VCaP (cell line): ENCODE measurements at regions not wholly inside any gene's neighbourhood (a gene's known extent, or its start where the extent isn't known, plus 50 kb on each side); places are given as distances from the start of the nearest gene placed in this dataset.
"Not testable (repeated sequence)": the region's sequence is repeated elsewhere in the genome, so short reads cannot be mapped to it uniquely, and the experiment has no call there.

Experiments used
- H3K27ac ChIP-seq: fragments of 450-650 bp; 2 replicates; pipeline ENCODE4 v1.5.1; 2017
- TF ChIP-seq, protein P1 (sequence below): fragments of 450-650 bp; conservative IDR thresholded peaks from 2 replicates; pipeline ENCODE4 v1.5.1; 2017; ENCODE audit warnings: mild to moderate bottlenecking, moderate library complexity

DNA sequence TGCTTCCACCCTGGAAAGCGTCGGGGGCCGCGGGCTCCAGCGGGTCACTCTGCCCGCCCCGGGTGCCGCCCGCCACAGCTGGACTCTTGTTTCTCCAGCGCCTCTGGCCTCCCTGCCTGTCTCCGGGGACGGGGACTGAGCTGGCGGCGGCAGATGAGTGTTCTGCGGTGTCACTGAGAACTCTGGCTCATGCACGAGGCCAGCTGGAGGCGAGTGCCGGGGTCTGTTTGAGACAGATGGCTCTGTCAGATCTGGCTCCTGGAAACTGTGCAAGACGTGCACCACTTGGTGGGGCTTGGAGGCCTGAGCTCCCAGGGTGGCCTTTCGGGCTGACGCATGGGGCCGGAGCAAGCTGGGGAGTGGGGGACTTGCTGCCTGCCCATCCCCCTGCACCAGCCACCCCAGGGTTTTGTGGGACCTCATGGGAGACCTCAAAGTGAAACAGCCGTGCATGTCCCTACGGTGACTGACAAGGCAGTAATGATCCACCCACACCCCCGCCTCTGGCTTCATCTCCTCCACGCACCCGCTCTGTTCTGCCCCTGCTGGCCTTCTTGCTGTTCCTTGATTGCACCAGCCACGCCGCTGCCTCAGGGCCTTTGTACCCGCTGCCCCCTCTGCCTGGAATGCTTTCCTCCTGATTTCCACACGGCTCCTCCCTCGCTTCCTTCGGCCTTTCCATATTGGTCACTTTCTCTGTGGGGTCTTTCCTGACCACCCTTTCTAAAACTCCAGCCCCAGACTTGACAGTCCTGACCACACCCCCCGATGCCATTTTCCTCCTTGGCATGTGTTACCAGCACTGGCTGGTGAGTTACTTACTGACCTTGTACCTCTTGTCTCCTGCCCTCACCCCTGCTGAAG, 174.9 kb upstream of the CIBAR2 start:
- TF ChIP-seq, protein P1, sequence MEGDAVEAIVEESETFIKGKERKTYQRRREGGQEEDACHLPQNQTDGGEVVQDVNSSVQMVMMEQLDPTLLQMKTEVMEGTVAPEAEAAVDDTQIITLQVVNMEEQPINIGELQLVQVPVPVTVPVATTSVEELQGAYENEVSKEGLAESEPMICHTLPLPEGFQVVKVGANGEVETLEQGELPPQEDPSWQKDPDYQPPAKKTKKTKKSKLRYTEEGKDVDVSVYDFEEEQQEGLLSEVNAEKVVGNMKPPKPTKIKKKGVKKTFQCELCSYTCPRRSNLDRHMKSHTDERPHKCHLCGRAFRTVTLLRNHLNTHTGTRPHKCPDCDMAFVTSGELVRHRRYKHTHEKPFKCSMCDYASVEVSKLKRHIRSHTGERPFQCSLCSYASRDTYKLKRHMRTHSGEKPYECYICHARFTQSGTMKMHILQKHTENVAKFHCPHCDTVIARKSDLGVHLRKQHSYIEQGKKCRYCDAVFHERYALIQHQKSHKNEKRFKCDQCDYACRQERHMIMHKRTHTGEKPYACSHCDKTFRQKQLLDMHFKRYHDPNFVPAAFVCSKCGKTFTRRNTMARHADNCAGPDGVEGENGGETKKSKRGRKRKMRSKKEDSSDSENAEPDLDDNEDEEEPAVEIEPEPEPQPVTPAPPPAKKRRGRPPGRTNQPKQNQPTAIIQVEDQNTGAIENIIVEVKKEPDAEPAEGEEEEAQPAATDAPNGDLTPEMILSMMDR, result no peak
- H3K27ac ChIP-seq, result no peak overlapping the region

DNA sequence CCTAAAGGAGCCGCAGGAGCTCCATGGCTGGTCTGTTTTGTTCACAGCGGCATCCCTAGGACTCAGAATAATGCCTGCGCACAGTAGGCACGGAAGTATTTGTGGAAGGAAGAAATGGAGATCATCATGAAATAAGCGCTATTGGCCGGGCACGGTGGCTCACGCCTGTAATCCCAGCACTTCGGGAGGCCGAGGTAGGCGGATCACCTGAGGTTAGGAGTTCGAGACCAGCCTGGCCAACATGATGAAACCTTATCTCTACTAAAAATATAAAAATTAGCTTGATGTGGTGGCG, 175.5 kb upstream of the CIBAR2 start:
- H3K27ac ChIP-seq, result not testable (repeated sequence)

DNA sequence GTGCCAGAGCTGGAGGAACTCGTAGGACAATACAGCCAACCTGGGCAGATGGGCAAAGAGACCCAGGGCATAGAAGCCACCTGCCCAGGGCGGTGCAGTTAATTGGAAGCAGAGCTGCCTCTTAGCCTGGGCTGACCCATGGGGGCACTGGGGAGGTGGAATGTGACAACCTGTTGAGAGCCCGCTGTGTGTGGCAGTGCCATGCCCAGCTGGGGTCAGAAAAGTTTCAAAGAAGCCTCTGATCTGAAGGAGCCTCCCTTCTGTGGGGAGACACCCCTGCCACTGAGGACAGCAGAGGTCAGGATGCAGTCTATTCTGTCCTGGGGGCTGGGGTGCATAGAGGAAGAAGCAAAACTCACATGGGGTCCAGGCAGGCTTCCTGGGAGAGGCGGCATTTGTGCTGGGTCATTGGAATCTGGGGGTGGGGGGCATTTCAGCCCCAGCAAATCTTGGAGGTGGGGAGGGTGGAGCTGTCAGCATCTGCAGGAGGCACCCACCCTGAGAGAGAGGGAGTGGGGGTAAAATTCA, 176.1 kb upstream of the CIBAR2 start:
- TF ChIP-seq, protein P1, result no peak
- no peak overlapping the region for H3K27ac ChIP-seq

DNA sequence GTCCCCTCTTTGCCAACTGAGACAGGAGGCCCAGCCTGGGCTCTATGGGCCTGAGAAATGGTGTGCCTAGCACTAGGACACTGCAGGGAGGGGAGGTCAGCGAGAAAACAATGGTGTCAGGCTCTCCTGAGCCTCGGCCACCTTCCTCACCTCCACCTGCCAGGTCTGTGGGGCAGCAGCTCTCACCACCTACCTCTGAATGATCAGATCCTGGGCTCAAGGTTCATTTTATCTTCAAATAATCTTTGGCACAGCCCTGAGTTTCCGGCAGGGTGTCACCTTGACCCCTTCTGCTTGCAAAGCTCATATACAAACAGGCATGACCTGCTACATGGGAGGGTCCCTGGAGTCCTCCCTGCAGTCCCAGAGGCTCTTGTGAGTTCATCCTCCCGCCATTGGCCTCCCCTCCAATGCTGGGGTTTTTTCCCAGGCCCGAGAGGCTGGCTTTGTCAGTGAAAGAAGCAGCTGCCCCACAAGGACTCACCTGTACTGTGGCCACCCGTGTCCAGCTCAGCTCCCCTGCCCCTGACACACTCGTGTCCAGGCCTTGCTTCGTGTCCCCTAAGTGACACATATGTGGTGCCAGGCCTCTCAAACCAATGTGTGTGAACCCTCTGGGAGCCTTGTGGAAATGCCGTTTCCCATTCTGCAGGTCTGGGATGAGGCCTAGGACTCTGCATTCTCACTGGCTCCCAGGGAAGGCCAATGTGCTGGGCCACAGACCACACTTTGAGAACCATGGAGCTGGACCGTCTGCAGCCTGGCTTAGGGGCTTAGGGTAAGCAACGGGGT, 176.8 kb upstream of the CIBAR2 start:
- TF ChIP-seq, protein P1, result no peak
- H3K27ac ChIP-seq, result no peak overlapping the region

DNA sequence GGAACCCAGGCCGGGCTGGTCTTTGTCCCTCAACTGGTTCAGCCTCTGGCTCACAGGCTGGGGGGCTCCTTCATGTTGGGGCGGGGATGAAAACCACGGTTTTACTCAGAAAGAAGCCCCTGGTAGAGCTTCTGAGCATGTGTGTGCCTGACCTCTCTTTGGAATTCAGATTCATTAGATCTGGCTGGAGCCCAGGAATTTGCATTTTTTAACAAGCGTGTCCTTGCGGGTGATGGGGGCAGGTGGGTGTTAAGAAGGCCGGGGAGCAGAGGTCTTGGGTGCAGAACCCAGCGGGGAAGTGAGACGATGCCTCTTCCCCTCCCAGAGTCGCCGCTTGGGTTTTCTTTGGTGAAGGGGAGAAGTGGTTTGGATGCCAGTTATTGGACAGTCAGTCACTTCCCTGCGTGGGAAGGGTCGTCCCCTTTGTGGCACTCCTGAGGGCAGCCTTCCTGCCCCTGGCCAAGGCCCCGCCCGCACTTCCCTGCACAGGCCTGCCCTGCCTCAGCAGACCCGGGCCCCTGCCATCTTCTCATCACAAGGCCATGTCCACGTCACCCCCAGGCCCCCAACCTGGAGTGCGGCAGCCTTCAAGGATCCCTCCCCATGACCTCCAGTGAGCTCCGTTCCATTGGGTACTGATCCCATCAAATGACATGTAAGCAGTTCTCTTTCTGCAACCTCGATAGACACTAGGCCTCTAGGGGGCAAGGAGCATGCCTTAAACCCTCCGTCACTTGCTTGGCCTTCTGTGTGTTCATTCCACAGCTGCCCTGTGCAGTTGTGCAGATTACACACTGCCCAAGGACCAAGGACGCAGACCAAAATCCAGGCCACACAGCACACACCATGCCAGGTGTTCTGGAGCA, 177.7 kb upstream of the CIBAR2 start:
- TF ChIP-seq, protein P1, result no peak
- H3K27ac ChIP-seq, result no peak overlapping the region

DNA sequence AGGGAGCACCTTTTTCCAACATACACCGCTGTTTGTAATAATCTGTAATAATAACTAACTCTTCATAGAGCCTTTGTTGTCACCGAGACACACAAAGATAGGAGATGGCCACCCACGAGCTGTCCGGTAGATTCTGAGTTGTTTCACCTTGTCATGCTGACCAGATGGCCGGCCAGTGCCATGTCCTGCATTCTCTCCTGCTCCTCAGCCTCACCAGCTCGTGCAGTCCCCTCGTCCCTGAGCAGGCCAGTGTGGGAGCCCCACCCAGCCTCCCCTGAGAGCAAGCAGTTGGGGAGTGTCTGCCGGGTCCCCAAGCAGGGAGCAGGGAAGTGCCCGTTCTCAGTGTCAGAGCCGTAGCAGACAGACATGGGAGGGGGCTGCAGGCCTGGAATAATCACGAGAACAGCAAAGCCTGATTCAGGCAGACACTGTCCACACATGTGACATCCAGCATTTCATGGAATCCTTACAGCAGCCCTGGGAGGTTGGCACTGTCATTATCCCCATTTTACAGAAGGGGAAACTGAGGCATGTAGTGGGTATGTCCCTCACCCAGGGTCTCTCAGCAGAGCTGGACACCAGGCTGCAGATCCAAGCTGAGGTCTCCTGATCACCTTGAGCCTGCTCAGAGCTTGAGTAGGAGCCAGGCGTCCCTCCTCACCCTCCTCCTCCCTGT, 178.5 kb upstream of the CIBAR2 start:
- H3K27ac ChIP-seq, result no peak overlapping the region

More for the DNA sequence above, 178.5 kb upstream of the CIBAR2 start:
- TF ChIP-seq, protein P1, result no peak
